ENCODE measurements at regions not wholly inside any gene's neighbourhood (a gene's known extent, or its start where the extent isn't known, plus 50 kb on each side); places are given as distances from the start of the nearest gene placed in this dataset.

- H3K9me3 ChIP-seq (ENCODE audit: low read depth): no peaks in the 10 kb centered on the region
- H3K4me3 ChIP-seq: no peak overlapping the region
- no peak overlapping the region for H3K9ac ChIP-seq
- TF ChIP-seq EZH2 (IDR thresholded peaks at IDR 0.05; ENCODE audit: insufficient read depth, poor library complexity, severe bottlenecking) (no peak), EZH2phosphoT487 (IDR thresholded peaks at IDR 0.05; ENCODE audit: insufficient read depth, low read depth) (no peak)
- peaks cover 16% of the 10 kb centered on the region; the same call in 1 of the 2 replicates for H3K27me3 ChIP-seq (replicated peaks; ENCODE audit: insufficient read depth)
- no peak overlapping the region for H3K4me2 ChIP-seq (ENCODE audit: unreplicated experiment)
- H3K9me2 ChIP-seq (ENCODE audit: insufficient read depth): no peaks in the 10 kb centered on the region
- in situ Hi-C loops (cut with MboI): no loop called here
- no peaks in the 10 kb centered on the region for H3K4me1 ChIP-seq (ENCODE audit: insufficient read depth)
- H4K20me1 ChIP-seq (ENCODE audit: insufficient read depth): no peaks in the 10 kb centered on the region
- no peaks in the 10 kb centered on the region for H3K36me3 ChIP-seq (ENCODE audit: low read depth)
- H3K79me2 ChIP-seq (ENCODE audit: insufficient read depth): no peaks in the 10 kb centered on the region
- no peaks in the 10 kb centered on the region for H3F3A ChIP-seq (ENCODE audit: insufficient read depth)
- H3K27ac ChIP-seq: no peak overlapping the region
- WGBS, 2 experiments (ENCODE audit: low coverage in 1 of 2, low lambda C conversion rate in 2 of 2, missing lambda C conversion rate in 2 of 2): 29 to 30% methylated on average over 10 of the region's 10 CpGs
- no peak overlapping the region for H2AFZ ChIP-seq
- DNase-seq: no peak
Measured at GRCh38 chr13:44160591-44161191, 212.9 kb upstream of the SERP2 start.

- Histone ChIP-seq H3K4me3 (no peak overlapping the region), H3F3A (ENCODE audit: insufficient read depth) (no peaks in the 10 kb centered on the region), H2AFZ (no peak overlapping the region), H3K36me3 (ENCODE audit: low read depth) (no peaks in the 10 kb centered on the region), H3K27ac (no peak overlapping the region), H3K9me3 (ENCODE audit: low read depth) (no peaks in the 10 kb centered on the region), H4K20me1 (ENCODE audit: insufficient read depth) (no peaks in the 10 kb centered on the region), H3K4me2 (ENCODE audit: unreplicated experiment) (no peak overlapping the region), H3K27me3 (replicated peaks; ENCODE audit: insufficient read depth) (peaks cover 16% of the 10 kb centered on the region; the same call in 1 of the 2 replicates), H3K4me1 (ENCODE audit: insufficient read depth) (no peaks in the 10 kb centered on the region), H3K9me2 (ENCODE audit: insufficient read depth) (no peaks in the 10 kb centered on the region), H3K9ac (no peak overlapping the region), H3K79me2 (ENCODE audit: insufficient read depth) (no peaks in the 10 kb centered on the region)
- in situ Hi-C loops (cut with MboI): no loop called here
- no peak for TF ChIP-seq EZH2phosphoT487 (IDR thresholded peaks at IDR 0.05; ENCODE audit: insufficient read depth, low read depth)
- TF ChIP-seq EZH2 (IDR thresholded peaks at IDR 0.05; ENCODE audit: insufficient read depth, poor library complexity, severe bottlenecking): no peak
- WGBS, 2 experiments (ENCODE audit: low coverage in 1 of 2, low lambda C conversion rate in 2 of 2, missing lambda C conversion rate in 2 of 2): 52 to 55% methylated on average over 4 of the region's 4 CpGs
- DNase-seq: no peak
Measured at GRCh38 chr13:44163108-44163507, 210.5 kb upstream of the SERP2 start.

- no peak for TF ChIP-seq EZH2 (IDR thresholded peaks at IDR 0.05; ENCODE audit: insufficient read depth, poor library complexity, severe bottlenecking)
- TF ChIP-seq EZH2phosphoT487 (IDR thresholded peaks at IDR 0.05; ENCODE audit: insufficient read depth, low read depth): no peak
- Histone ChIP-seq H3K9me3 (ENCODE audit: low read depth) (no peaks in the 10 kb centered on the region), H3K79me2 (ENCODE audit: insufficient read depth) (no peaks in the 10 kb centered on the region), H3K27me3 (replicated peaks; ENCODE audit: insufficient read depth) (peaks cover 16% of the 10 kb centered on the region; the same call in 1 of the 2 replicates), H3K4me2 (ENCODE audit: unreplicated experiment) (no peak overlapping the region), H3K36me3 (ENCODE audit: low read depth) (no peaks in the 10 kb centered on the region), H3K27ac (no peak overlapping the region), H3K4me1 (ENCODE audit: insufficient read depth) (no peaks in the 10 kb centered on the region), H3F3A (ENCODE audit: insufficient read depth) (no peaks in the 10 kb centered on the region), H3K9me2 (ENCODE audit: insufficient read depth) (no peaks in the 10 kb centered on the region), H4K20me1 (ENCODE audit: insufficient read depth) (no peaks in the 10 kb centered on the region), H3K9ac (no peak overlapping the region), H3K4me3 (no peak overlapping the region), H2AFZ (no peak overlapping the region)
- 85 to 88% methylated on average over 2 of the region's 2 CpGs for WGBS, 2 experiments (ENCODE audit: low coverage in 1 of 2, low lambda C conversion rate in 2 of 2, missing lambda C conversion rate in 2 of 2)
- DNase-seq: no peak
- in situ Hi-C loops (cut with MboI): no loop called here
Measured at GRCh38 chr13:44165221-44165888, 208.3 kb upstream of the SERP2 start.

- WGBS, 2 experiments (ENCODE audit: low coverage in 1 of 2, low lambda C conversion rate in 2 of 2, missing lambda C conversion rate in 2 of 2): 78 to 82% methylated on average over 7 of the region's 7 CpGs
- TF ChIP-seq EZH2phosphoT487 (IDR thresholded peaks at IDR 0.05; ENCODE audit: insufficient read depth, low read depth): no peak
- TF ChIP-seq EZH2 (IDR thresholded peaks at IDR 0.05; ENCODE audit: insufficient read depth, poor library complexity, severe bottlenecking): no peak
- in situ Hi-C loops (cut with MboI): no loop called here
Measured at GRCh38 chr13:44165889-44166496, 207.6 kb upstream of the SERP2 start.

More at GRCh38 chr13:44165889-44166496, 207.6 kb upstream of the SERP2 start:
- Histone ChIP-seq H2AFZ (no peak overlapping the region), H3F3A (ENCODE audit: insufficient read depth) (no peaks in the 10 kb centered on the region), H3K27me3 (replicated peaks; ENCODE audit: insufficient read depth) (peaks cover 16% of the 10 kb centered on the region; the same call in 1 of the 2 replicates), H3K9me3 (ENCODE audit: low read depth) (no peaks in the 10 kb centered on the region), H3K27ac (no peak overlapping the region), H3K79me2 (ENCODE audit: insufficient read depth) (no peaks in the 10 kb centered on the region), H3K4me1 (ENCODE audit: insufficient read depth) (no peaks in the 10 kb centered on the region), H3K9ac (no peak overlapping the region), H3K4me3 (no peak overlapping the region), H3K9me2 (ENCODE audit: insufficient read depth) (no peaks in the 10 kb centered on the region), H3K4me2 (ENCODE audit: unreplicated experiment) (no peak overlapping the region), H4K20me1 (ENCODE audit: insufficient read depth) (no peaks in the 10 kb centered on the region), H3K36me3 (ENCODE audit: low read depth) (no peaks in the 10 kb centered on the region)
- DNase-seq: no peak

All from GM23248 (cell line).